Progenitor cell of endocrine pancreas (in vitro differentiated cells): ENCODE measurements at regions not wholly inside any gene's neighbourhood (a gene's known extent, or its start where the extent isn't known, plus 50 kb on each side); places are given as distances from the start of the nearest gene placed in this dataset.

Experiments used
- DNase-seq: peaks from one replicate; pipeline ENCODE4 v3.0.0; 2021; ENCODE audit warnings: low spot score; ENCODE audit not compliant: unreplicated experiment
- H3K27ac Mint-ChIP-seq: 2 replicates; pipeline ENCODE4 v1.8.0; 2021; ENCODE audit warnings: mild to moderate bottlenecking, moderate library complexity, mixed read lengths
- H3K27me3 Mint-ChIP-seq: 2 replicates; pipeline ENCODE4 v1.8.0; 2021; ENCODE audit warnings: mixed read lengths
- H3K36me3 Mint-ChIP-seq: 2 replicates; pipeline ENCODE4 v1.8.0; 2022; ENCODE audit warnings: mixed read lengths; ENCODE audit not compliant: insufficient read depth
- H3K4me1 Mint-ChIP-seq: 2 replicates; pipeline ENCODE4 v1.8.0; 2021; ENCODE audit warnings: low read depth, mixed read lengths
- H3K4me3 Mint-ChIP-seq: 2 replicates; pipeline ENCODE4 v1.8.0; 2021; ENCODE audit warnings: low read depth, mild to moderate bottlenecking, moderate library complexity, mixed read lengths
- H3K9me3 Mint-ChIP-seq: 2 replicates; pipeline ENCODE4 v1.8.0; 2021; ENCODE audit warnings: low read depth, mixed read lengths
- CTCF ChIP-seq: fragments of 200-600 bp; sonication (generic); IDR thresholded peaks from one replicate; pipeline ENCODE4 v1.5.0; 2021; ENCODE audit warnings: antibody characterized with exemption, mild to moderate bottlenecking; ENCODE audit not compliant: unreplicated experiment

GRCh38 chr13:103178986-103179943 lies 113.0 kb upstream of the SLC10A2 start:
- TF ChIP-seq CTCF: no peak
- Mint-ChIP-seq H3K4me1 (no peaks in the 10 kb centered on the region), H3K27me3 (peaks cover 15% of the 10 kb centered on the region), H3K4me3 (no peak overlapping the region), H3K36me3 (no peaks in the 10 kb centered on the region), H3K27ac (no peak overlapping the region), H3K9me3 (no peaks in the 10 kb centered on the region)
- no peak for DNase-seq

GRCh38 chr13:103174966-103175365 lies 108.7 kb upstream of the SLC10A2 start:
- peaks cover 8% of the 10 kb centered on the region for H3K27me3 Mint-ChIP-seq
- DNase-seq: no peak
- no peaks in the 10 kb centered on the region for H3K36me3 Mint-ChIP-seq
- no peak overlapping the region for H3K27ac Mint-ChIP-seq
- no peaks in the 10 kb centered on the region for H3K4me1 Mint-ChIP-seq
- TF ChIP-seq CTCF: no peak
- no peak overlapping the region for H3K4me3 Mint-ChIP-seq
- no peaks in the 10 kb centered on the region for H3K9me3 Mint-ChIP-seq

GRCh38 chr13:103168901-103169508 lies 102.8 kb upstream of the SLC10A2 start:
- H3K9me3 Mint-ChIP-seq: peaks cover 8% of the 10 kb centered on the region

GRCh38 chr13:103164251-103164650 lies 98.0 kb upstream of the SLC10A2 start:
- Mint-ChIP-seq H3K27ac (no peak overlapping the region), H3K4me1 (no peaks in the 10 kb centered on the region), H3K36me3 (no peaks in the 10 kb centered on the region)

More at GRCh38 chr13:103168901-103169508, 102.8 kb upstream of the SLC10A2 start:
- Mint-ChIP-seq H3K36me3 (no peaks in the 10 kb centered on the region), H3K4me1 (no peaks in the 10 kb centered on the region), H3K27ac (no peak overlapping the region), H3K27me3 (no peaks in the 10 kb centered on the region), H3K4me3 (no peak overlapping the region)
- no peak for TF ChIP-seq CTCF
- no peak for DNase-seq

More at GRCh38 chr13:103164251-103164650, 98.0 kb upstream of the SLC10A2 start:
- TF ChIP-seq CTCF: no peak
- Mint-ChIP-seq H3K9me3 (peaks cover 8% of the 10 kb centered on the region), H3K4me3 (no peak overlapping the region), H3K27me3 (no peaks in the 10 kb centered on the region)
- no peak for DNase-seq
